GM21367 (cell line): ENCODE measurements at regions not wholly inside any gene's neighbourhood (a gene's known extent, or its start where the extent isn't known, plus 50 kb on each side); places are given as distances from the start of the nearest gene placed in this dataset.

Source experiments
- ATAC-seq: cut with Tn5 transposase; IDR thresholded peaks from one replicate; pipeline ENCODE4 v1.9.1; 2021; ENCODE audit not compliant: unreplicated experiment

DNA sequence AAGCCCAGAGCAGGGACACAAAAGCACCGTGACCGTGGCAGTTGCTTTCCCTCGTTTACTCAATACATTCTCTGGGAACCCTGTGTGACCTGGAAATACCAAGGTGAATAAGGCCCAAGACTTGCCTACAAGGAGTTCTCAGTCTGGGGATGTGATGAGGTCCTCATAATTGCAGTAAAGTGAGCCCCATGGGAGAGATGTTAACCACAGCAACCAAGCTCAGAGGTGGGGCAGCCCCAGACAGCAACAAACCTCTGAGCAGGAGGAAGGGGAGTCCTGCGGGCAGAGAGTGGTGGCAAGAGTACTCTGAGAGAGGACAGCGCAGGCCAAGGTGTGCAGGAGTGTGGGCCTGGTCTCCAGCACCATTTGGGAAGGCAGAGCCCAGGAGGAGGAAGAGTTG is 91.6 kb downstream of the TTC32 start:
- peak; percentile 62 for ATAC-seq

DNA sequence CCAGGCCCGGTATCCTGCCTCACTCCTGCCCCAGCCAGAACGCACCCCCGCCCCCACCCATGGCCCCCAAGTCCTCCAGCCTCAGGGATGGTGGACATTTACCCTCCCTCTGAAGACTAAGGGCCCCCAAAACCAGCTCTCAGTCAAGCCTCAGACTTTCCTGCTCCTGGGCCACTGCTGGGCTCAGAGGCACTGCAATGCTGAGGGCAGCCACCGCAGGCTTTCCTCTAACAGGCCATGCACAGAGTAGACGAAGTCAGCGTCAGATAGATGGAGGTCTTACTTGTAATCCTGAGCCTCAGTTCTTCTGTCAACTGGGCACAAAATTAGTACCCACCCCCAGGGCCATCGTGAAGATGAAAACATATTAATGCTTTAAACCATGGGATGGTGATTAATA is 92.6 kb downstream of the TTC32 start:
- no peak for ATAC-seq

DNA sequence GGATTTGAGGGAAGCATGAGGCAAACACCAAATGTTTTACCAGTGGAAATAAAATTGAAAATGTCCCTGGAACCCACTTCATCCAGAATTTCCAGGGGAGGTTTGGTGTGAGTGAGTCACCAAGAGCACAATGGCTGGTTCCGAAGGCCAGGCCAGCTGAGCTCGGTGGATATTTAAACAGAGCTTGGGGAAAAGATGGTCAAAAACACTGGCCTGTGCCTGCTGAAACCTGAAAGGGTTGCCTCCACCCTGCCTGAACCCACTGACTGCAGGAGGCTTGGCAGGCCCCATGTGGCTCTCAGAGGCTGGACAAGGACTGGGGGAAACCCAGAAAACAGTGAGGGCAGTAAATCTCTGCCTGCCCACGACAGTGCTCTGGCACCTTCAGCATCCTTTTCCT is 93.9 kb downstream of the TTC32 start:
- no peak for ATAC-seq

DNA sequence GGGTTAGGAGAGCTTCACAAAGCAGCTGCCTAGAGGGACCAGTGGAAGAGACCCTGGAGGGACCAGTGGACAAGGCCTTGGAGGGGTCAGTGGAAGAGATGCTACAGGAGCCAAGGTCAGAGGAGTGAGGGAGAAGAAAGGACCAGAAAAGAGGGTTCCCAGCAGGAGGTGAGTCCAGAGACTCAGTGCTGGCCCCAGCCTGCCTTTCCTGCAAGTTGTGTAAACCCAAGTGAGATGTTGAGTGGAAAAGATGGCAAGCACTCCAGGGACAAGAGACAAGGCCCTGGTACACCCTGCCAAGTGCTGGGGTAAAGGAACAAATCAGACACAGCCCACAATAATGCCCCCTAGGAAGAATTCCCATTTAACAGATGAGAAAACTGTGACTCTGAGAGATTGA is 94.4 kb downstream of the TTC32 start:
- ATAC-seq, result no peak

DNA sequence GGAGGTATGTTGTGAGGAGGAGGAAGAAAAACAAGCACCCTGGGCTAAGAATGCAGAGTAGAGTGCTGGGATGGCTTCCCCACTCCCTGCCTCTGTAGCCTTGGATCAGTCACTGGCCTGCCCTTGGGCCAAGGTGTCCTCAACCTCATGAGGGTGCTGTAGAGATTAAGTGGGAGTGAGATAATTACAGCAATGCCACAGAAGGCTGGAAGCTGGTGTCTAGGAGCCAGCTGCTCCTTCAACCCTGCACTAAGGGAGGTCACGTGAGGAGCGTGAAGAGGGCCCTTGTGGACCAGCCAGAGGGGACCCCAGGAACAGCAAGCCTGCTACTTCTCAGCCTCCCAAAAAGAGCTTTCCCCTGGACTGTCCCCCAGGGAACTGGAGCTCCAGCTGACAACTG is 95.2 kb downstream of the TTC32 start:
- ATAC-seq, result no peak

DNA sequence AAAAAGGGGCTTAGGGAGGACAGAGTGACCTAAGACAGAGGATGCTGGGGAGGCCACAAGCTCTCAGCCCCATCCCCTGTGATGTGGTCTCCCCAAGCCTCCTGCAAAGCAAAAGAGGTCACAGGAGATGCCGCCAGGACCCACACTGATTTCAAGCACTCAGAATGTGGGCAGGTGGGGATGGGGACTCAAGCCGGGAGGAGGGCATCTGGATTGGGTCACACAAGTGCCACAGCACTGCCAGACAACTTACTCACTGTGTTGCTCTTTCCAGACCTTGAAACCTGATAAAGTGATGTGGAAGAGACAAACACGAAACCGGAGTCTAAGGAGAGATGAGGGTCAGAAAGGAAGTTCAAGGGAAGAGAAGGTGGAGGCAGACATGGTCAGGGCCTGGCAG is 95.7 kb downstream of the TTC32 start:
- ATAC-seq, result no peak

DNA sequence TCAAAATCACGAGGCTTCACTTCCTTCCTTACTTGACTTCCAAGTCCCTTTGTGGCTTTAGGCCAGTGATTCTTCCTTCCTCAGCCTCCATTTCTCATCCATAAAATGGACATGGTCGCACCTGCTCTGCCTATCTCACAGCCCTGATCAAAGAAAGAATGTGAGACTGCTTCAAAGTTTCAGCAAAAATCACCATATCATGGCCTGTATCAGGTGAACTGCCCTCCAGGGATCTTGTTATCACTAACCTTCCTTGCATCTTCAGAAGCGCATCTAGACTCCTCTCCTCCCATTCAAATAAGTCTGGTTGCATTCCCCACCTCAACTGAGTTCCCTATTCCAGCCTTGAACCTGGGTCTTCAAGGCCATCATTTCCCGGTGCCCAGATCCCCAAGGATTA is 96.5 kb downstream of the TTC32 start:
- no peak for ATAC-seq

DNA sequence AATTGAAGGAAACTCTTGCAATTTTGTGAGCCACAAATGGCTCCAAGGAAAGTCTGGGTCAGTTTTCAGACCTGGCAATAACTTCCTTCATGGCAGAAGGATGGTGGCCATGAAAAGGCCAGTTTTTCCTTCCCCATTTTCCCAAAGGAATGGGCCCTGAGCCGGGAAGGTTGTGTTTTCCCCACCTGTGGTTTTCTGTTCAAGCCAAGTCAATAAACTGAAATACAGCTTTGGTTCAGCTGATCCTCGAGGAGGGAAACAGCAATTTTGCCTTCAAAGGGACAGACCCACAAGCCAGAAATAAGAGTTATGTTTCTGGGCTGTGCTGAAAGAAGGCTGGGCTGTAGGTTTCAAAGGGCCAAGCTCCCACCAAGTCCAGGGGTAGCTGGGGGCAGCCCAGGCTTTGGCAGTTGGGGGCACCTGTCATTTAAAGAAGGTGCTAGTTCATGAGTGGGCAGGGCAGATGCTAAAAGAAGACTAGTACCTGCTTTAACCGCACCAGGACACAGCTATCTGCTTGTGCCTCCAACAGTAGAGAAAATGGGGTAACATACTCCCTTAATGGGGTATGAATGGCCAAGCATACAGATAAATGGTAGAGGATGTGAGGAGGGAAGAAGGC is 97.0 kb downstream of the TTC32 start:
- ATAC-seq, result no peak

DNA sequence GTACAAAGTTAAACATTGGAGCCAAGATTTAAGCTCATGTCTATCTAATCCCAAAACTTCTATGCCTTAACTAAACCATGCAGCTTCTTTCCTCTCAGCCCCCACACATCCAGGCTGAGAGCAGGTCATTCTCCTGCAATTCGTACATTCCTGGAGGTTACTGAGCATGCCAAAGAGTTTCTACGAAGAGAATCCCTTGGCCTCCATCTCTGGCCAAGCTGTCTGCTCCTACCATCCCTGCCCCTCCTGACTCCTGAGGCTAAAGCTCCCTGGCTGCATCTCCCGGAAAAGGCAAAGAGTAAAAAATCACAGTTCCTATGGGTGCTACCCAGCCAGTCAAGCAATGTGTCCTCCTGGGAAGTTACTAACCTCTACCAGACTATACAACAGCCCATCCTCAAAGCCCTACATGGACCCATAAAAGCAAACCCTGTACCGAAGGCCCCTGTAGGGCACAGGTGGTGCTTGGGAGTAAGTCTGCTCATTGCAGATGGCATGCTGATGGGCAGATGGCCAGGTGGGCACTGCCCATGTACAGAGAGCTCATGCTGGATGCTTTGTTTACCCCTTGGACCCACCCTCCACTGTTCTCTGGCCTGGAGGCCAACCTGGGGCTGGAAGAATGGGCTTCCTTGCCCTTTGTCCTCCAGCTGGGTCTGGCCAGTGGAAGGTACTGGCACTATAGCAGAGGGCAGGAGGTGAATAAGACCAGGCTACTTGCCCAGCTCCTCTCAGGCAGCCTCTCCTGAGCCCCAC is 99.5 kb downstream of the TTC32 start:
- no peak for ATAC-seq

DNA sequence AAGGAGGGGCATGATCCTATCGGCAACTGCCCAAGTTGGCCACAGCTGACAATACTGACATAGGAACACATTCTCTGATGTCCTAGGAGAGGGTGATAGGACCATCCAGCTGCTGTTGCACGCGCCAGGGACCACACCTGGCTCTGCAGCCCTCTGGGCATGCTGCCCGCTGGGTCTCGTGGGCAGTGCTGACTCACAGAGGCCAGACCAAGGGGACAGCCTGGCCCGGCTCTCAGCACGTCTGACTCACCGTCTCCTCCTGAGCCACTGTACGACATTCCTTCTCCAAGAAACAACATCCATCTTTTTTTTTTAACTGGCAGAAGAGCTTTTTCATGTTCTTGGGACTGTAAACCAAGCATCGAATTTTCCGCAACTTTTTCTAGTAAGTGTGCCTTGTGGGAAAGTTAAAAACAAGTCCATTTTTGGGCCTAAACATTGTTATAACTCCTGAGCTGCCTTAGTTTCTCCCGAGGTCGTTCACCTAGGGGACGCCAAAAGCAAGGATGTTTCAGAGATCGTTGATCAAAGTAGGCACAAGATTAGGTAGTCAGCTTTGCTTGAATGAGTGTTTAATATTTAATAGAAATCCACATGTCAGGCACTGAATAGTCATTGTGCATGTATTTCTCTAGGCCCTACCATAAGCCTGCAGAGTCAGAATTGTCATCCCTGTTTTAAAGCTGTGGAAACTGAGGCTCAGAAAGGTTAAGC is 100.3 kb downstream of the TTC32 start:
- no peak for ATAC-seq

DNA sequence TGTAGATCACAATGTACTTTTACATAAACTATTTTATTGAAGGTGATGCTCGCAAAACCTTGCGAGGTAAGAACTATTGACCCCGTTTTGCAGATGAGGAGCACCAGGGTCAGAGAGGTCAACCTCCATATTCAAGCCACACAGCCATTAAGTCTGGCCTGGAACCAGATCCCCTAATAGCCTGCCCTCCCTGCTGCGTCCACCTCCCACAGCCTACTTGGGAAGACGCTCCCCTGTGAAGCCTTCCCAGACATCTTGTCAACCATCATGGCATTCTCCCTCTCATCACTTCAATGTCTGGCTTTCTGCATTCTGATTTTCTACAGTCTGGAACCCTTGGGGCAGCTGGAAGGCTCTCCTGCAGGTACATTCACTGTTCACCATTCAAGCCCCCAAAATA is 101.0 kb downstream of the TTC32 start:
- no peak for ATAC-seq

DNA sequence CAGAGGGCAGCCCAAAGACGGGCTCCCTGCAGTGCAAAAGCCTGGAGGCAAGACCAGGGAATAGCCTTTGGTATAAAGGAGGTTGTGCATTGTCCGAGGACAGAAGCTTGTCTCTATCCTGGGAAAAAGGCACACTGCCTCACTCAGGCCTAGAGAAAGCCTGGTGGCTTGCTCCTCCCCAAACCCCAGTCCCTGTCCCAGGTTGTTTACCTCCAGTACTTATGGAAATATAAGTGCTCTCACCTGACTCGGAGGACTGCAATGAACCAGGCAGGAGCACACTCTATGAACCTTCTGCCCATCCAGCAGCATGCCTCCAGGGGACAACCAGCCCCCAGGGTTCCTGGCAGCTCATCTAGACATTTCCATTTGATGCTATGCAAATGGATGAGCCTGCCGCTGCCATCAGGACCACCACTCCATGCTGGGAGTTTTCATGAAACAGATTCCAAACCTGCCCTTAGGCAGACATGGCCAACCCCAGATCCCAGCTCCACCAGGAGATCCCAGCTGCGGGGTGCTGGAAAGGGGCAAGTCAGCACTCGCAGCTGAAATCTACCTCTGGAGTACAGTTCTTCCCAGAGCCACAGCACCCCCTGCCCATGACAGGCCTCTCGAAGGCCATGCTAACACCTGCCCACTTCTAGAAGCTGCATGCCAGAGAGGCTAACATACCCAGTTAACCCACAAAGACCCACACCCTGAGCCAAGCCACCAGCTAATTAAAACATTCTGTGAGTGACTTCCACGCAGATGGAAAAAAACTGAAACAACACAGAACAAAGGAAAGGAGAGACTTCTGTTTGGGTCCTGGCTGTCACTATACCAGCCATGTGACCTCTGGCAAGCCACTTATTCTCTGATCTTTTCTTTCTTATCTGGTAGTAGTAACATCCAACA is 101.7 kb downstream of the TTC32 start:
- no peak for ATAC-seq

DNA sequence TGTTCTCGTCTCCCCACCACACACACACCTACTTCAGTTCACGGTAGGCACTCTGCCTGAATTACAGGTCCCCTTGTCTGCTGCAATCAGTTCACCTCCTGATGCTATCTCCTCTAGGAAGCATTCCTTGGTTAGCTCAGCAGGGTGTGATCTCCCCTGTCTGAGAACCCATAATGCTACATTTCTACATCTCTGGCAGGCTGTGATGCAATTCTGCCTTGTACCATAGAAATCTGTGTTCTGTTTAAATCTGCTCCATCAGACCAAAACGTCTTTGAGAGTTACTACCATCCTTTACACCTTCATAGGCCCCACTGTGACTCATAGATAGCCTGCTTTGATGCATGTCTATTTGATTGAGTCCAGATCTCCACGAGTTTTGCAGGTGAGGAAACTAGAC is 103.9 kb downstream of the TTC32 start:
- no peak for ATAC-seq

DNA sequence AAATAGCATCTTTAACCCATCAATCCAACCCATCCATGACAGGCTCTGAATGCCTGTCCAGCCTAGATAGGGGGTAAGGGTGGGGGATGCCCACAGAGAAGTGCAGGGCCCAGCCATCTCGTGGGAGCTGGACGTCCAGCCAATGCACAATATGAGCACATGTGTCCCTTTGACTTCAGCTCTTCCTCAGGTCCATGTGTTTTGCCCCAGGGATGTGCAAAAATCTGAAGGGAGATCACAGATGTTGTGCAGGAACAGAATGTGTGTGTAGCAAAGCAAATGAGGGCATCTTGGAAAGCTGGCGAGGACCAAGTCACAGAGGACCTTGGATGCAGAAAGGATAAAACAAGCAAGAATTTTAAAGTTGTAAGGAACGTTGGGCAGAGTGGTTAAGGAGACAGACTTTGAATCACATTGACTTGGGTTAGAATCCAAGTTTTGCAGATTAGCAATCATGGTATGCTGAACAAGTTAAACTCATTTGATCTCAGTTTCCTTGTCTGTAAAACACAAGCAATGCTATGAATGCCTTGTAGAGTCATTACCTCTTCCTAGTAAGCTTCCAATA is 104.5 kb downstream of the TTC32 start:
- ATAC-seq, result no peak

DNA sequence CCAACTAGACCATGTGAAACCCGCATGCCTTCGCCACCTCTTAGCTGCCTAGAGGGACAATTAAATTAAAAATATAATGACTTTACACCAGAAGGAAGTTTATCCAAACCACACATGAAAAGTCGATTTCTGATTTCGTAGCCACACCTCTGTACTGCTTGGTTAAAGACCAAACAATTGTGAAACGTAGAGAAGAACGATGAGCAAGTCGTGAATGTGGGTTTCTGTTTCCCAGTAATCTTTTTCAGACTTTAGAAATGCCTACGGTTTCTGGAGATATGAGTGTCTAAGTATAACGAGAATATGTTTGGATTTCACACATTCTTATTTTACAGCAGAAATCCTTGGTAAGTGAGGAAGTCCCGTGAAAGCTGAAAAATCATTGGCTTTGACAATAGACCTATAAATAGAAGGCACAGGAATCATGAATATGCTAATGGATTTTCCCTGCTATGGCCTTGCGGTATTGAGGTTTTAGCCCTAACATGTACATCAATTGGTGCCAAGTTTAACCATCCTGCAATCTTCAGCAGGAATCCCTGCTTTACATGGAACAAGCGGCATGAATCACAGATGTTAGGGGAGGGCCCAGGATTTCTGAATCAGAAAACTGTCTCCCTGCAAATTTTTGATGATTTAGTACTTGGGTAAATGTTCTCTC is 105.6 kb downstream of the TTC32 start:
- no peak for ATAC-seq

DNA sequence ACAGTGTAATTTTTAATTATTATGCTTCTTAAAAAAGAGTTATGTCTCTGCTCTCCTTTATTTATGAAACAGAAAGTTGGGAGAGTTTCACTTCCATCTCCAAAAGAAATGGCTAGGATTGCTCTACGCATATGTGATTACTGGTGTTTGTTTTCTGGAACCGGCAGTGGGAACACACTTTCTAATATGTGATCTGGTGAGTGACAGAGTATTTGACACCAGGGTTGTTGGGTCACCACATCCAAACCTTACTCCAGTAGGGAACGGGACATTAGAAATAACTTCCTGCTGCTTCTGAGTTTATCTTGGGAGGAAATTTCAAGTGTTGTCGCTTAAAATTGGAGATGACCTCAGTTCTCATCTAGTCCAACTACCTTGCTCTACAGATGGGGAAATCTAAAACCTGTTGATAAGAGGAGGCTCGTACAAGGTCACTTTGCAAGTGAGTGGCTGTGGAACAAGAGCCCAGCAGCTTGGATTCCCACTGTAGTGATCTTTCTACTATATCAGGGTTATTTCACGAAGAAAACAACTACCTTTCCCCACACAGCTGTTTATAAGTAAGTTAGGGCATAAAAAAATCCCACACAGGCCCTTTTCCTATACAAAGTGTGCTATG is 108.5 kb downstream of the TTC32 start:
- no peak for ATAC-seq

DNA sequence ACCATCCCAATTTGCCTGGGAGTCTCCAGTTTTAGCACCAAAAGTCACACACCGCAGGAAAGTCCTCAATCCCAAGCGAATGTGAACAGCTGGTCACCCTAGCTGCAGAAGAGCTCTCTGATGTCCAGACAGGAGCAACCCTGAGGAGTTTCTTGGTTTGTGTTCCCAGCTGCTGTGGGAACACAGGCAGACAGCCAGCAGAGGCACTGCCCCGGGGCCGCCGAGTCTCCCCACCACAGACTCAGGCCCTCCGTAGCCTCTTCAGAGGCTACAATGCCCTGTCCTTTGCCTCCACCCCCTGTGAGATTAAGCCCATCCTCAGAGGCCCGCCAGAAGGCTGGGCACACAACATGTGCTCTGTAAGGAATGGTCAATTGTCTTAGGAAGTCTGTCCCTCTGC is 111.5 kb downstream of the TTC32 start:
- ATAC-seq, result no peak

DNA sequence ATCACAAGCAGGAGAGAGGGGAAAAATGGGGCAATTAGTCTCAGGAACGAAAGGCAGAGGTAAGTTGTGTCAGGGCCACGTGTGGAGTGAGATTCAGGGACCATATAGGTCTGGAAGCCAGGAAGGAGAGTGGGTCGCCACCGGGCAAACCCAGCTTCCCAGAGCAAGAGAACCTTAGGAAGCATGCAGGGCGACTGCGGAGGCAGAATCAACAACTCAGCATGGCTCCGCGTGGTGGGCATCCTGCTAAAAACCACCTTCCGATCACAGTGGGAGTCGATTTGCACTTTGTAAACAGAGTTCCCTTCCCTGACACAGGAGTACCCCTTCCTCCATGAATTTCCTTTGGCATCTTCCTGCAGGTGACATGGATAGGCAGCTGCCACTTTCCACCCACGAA is 114.6 kb downstream of the TTC32 start:
- ATAC-seq, result no peak

DNA sequence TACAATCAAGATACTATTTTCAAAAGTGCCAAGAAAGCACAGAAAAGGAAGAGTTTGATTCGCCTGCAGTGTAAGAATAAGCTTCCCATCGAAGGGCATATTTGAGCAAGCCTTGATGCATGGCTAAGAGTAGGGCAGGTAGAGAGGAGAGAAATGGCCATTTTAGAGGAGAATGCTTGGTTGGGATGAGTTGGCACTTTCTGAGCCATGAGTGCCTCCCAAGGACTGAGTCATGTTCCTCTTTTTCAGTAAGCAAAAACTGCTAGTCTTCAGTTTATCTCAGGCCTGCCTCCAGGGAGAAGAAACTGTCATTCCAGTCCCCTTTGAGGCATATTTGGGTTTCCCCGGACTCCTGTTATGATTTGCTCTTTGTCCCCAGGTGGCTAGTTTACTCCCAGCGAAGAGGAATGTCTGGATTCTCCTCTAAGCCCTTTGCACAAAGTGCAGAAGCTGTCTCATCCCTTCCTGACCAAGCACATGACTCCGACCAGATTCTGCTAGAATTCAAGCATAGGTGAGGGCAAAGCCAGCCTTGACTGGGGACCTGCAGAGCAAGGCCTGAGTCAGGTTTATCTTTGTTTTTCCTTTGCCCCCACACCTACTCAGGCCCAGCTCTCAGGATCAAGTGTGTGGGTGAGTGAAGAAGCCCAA is 115.2 kb downstream of the TTC32 start:
- ATAC-seq, result no peak

DNA sequence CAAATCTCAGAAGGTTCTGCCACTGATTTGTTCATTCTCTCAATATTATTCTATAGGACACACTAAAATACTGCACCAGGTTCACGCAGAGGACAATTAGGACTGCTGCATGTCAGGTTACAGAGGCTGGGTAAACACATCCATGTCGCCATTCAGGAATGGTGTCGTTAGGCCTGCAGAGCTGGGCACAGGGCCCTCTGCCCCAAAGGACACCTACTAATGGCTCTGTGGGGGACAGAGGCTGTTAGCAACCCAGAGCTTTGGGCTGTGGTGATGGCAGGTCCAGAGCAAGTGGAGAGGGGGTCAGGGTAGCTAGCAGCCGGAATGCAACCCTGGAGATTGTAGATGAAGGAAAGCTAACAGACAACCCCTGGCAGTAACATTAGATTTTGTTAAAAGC is 115.9 kb downstream of the TTC32 start:
- ATAC-seq, result no peak
